ENCODE measurements at regions not wholly inside any gene's neighbourhood (a gene's known extent, or its start where the extent isn't known, plus 50 kb on each side); places are given as distances from the start of the nearest gene placed in this dataset.

GRCh38 chr10:28801247-28801646, 123.9 kb downstream of the BAMBI start:
- H3K4me1 Mint-ChIP-seq (ENCODE audit: low read depth), result no peaks in the 10 kb centered on the region
- no peak overlapping the region for H3K27ac Mint-ChIP-seq
- H3K4me3 Mint-ChIP-seq, result no peak overlapping the region
- no peak for DNase-seq
- H3K27me3 Mint-ChIP-seq (ENCODE audit: insufficient read depth), result peaks cover 13% of the 10 kb centered on the region
- H3K36me3 Mint-ChIP-seq (ENCODE audit: low read depth), result no peaks in the 10 kb centered on the region
- TF ChIP-seq CTCF (IDR thresholded peaks at IDR 0.05), result no peak
- no peaks in the 10 kb centered on the region for H3K9me3 Mint-ChIP-seq

GRCh38 chr10:28801869-28802268, 124.5 kb downstream of the BAMBI start:
- DNase-seq, result no peak
- peaks cover 13% of the 10 kb centered on the region for H3K27me3 Mint-ChIP-seq (ENCODE audit: insufficient read depth)
- no peak overlapping the region for H3K27ac Mint-ChIP-seq
- no peak overlapping the region for H3K4me3 Mint-ChIP-seq
- H3K36me3 Mint-ChIP-seq (ENCODE audit: low read depth), result no peaks in the 10 kb centered on the region
- no peak for TF ChIP-seq CTCF (IDR thresholded peaks at IDR 0.05)
- H3K4me1 Mint-ChIP-seq (ENCODE audit: low read depth), result no peaks in the 10 kb centered on the region
- H3K9me3 Mint-ChIP-seq, result no peaks in the 10 kb centered on the region

GRCh38 chr10:28805390-28805789, 128.1 kb downstream of the BAMBI start:
- Mint-ChIP-seq H3K27me3 (ENCODE audit: insufficient read depth) (peaks cover 6% of the 10 kb centered on the region), H3K9me3 (no peaks in the 10 kb centered on the region)
- TF ChIP-seq CTCF (IDR thresholded peaks at IDR 0.05), result no peak

GRCh38 chr10:28806488-28806941, 129.2 kb downstream of the BAMBI start:
- Mint-ChIP-seq H3K27ac (no peak overlapping the region), H3K27me3 (ENCODE audit: insufficient read depth) (peaks cover 8% of the 10 kb centered on the region), H3K9me3 (no peaks in the 10 kb centered on the region), H3K4me1 (ENCODE audit: low read depth) (peaks cover 7% of the 10 kb centered on the region; the same call in 1 of the 2 replicates), H3K4me3 (no peak overlapping the region), H3K36me3 (ENCODE audit: low read depth) (no peaks in the 10 kb centered on the region)
- DNase-seq, result no peak
- TF ChIP-seq CTCF (IDR thresholded peaks at IDR 0.05), result no peak

More at GRCh38 chr10:28805390-28805789, 128.1 kb downstream of the BAMBI start:
- no peak for DNase-seq
- H3K4me1 Mint-ChIP-seq (ENCODE audit: low read depth), result peaks cover 4% of the 10 kb centered on the region; the same call in 1 of the 2 replicates
- no peaks in the 10 kb centered on the region for H3K36me3 Mint-ChIP-seq (ENCODE audit: low read depth)
- H3K27ac Mint-ChIP-seq, result no peak overlapping the region
- no peak overlapping the region for H3K4me3 Mint-ChIP-seq

- DNase-seq, result no peak
- H3K9me3 Mint-ChIP-seq, result no peaks in the 10 kb centered on the region
- peaks cover 7% of the 10 kb centered on the region; the same call in 1 of the 2 replicates for H3K4me1 Mint-ChIP-seq (ENCODE audit: low read depth)
- H3K36me3 Mint-ChIP-seq (ENCODE audit: low read depth), result no peaks in the 10 kb centered on the region
- no peak overlapping the region for H3K4me3 Mint-ChIP-seq
- H3K27ac Mint-ChIP-seq, result no peak overlapping the region
- no peak for TF ChIP-seq CTCF (IDR thresholded peaks at IDR 0.05)
- H3K27me3 Mint-ChIP-seq (ENCODE audit: insufficient read depth), result peaks cover 8% of the 10 kb centered on the region
Measured at GRCh38 chr10:28806951-28807759, 129.8 kb downstream of the BAMBI start.

All from HFFc6 (cell line).